ENCODE measurements at regions not wholly inside any gene's neighbourhood (a gene's known extent, or its start where the extent isn't known, plus 50 kb on each side); places are given as distances from the start of the nearest gene placed in this dataset.

- no peak overlapping the region for H3K4me3 ChIP-seq (ENCODE audit: control insufficient read depth, low read depth, low read length)
- TF ChIP-seq CTCF (IDR thresholded peaks at IDR 0.05; ENCODE audit: control insufficient read depth, insufficient read depth, low read depth, low read length, missing control alignments), result no peak
- no peak for DNase-seq (ENCODE audit: low read depth)
Measured at GRCh38 chr3:159795042-159795441, 193.6 kb upstream of the IL12A start.

GRCh38 chr3:159795681-159796175 is 192.9 kb upstream of the IL12A start:
- no peak for TF ChIP-seq CTCF (IDR thresholded peaks at IDR 0.05; ENCODE audit: control insufficient read depth, insufficient read depth, low read depth, low read length, missing control alignments)

GRCh38 chr3:159796226-159796625 is 192.4 kb upstream of the IL12A start:
- no peak for TF ChIP-seq CTCF (IDR thresholded peaks at IDR 0.05; ENCODE audit: control insufficient read depth, insufficient read depth, low read depth, low read length, missing control alignments)
- no peak overlapping the region for H3K4me3 ChIP-seq (ENCODE audit: control insufficient read depth, low read depth, low read length)
- no peak for DNase-seq (ENCODE audit: low read depth)

More at GRCh38 chr3:159795681-159796175, 192.9 kb upstream of the IL12A start:
- DNase-seq (ENCODE audit: low read depth), result no peak
- H3K4me3 ChIP-seq (ENCODE audit: control insufficient read depth, low read depth, low read length), result no peak overlapping the region

GRCh38 chr3:159796744-159797143 is 191.9 kb upstream of the IL12A start:
- no peak overlapping the region for H3K4me3 ChIP-seq (ENCODE audit: control insufficient read depth, low read depth, low read length)
- DNase-seq (ENCODE audit: low read depth), result peak; percentile 52
- no peak for TF ChIP-seq CTCF (IDR thresholded peaks at IDR 0.05; ENCODE audit: control insufficient read depth, insufficient read depth, low read depth, low read length, missing control alignments)

- H3K4me3 ChIP-seq (ENCODE audit: control insufficient read depth, low read depth, low read length), result no peak overlapping the region
- DNase-seq (ENCODE audit: low read depth), result no peak
- no peak for TF ChIP-seq CTCF (IDR thresholded peaks at IDR 0.05; ENCODE audit: control insufficient read depth, insufficient read depth, low read depth, low read length, missing control alignments)
Measured at GRCh38 chr3:159797771-159798170, 190.9 kb upstream of the IL12A start.

- no peak for TF ChIP-seq CTCF (IDR thresholded peaks at IDR 0.05; ENCODE audit: control insufficient read depth, insufficient read depth, low read depth, low read length, missing control alignments)
- DNase-seq (ENCODE audit: low read depth), result peak; percentile 25
- H3K4me3 ChIP-seq (ENCODE audit: control insufficient read depth, low read depth, low read length), result no peak overlapping the region
Measured at GRCh38 chr3:159798951-159799350, 189.7 kb upstream of the IL12A start.
